ENCODE measurements at regions not wholly inside any gene's neighbourhood (a gene's known extent, or its start where the extent isn't known, plus 50 kb on each side); places are given as distances from the start of the nearest gene placed in this dataset.

- TF ChIP-seq CTCF (IDR thresholded peaks at IDR 0.05) (no peak), POLR2A (IDR thresholded peaks at IDR 0.05) (no peak)
These were observed 103.2 kb downstream of the INHBB start for GRCh38 chr2:120448961-120449810.
